ENCODE measurements at regions not wholly inside any gene's neighbourhood (a gene's known extent, or its start where the extent isn't known, plus 50 kb on each side); places are given as distances from the start of the nearest gene placed in this dataset.
"Not testable (repeated sequence)": the region's sequence is repeated elsewhere in the genome, so short reads cannot be mapped to it uniquely, and the experiment has no call there.

DNA sequence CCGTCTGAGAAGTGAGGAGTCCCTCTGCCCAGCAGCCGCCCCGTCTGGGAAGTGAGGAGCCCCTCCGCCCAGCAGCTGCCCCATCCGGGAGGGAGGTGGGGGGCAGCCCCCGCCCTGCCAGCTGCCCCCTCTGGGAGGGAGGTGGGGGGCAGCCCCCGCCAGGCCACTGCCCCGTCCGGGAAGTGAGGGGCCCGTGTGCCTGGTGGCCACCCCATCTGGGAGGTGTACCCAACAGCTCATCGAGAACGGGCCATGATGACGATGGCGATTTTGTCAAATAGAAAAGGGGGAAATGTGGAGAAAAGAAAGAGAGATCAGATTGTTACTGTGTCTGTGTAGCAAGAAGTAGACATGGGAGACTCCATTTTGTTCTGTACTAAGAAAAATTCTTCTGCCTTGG, 208.8 kb downstream of the KDM5D start:
- not testable (repeated sequence) for DNase-seq

GRCh38 chrY:19521976-19522375, 222.6 kb downstream of the KDM5D start:
- DNase-seq, result no peak

- no peak for DNase-seq
Observed at GRCh38 chrY:19503092-19503449, 241.5 kb downstream of the KDM5D start.

DNA sequence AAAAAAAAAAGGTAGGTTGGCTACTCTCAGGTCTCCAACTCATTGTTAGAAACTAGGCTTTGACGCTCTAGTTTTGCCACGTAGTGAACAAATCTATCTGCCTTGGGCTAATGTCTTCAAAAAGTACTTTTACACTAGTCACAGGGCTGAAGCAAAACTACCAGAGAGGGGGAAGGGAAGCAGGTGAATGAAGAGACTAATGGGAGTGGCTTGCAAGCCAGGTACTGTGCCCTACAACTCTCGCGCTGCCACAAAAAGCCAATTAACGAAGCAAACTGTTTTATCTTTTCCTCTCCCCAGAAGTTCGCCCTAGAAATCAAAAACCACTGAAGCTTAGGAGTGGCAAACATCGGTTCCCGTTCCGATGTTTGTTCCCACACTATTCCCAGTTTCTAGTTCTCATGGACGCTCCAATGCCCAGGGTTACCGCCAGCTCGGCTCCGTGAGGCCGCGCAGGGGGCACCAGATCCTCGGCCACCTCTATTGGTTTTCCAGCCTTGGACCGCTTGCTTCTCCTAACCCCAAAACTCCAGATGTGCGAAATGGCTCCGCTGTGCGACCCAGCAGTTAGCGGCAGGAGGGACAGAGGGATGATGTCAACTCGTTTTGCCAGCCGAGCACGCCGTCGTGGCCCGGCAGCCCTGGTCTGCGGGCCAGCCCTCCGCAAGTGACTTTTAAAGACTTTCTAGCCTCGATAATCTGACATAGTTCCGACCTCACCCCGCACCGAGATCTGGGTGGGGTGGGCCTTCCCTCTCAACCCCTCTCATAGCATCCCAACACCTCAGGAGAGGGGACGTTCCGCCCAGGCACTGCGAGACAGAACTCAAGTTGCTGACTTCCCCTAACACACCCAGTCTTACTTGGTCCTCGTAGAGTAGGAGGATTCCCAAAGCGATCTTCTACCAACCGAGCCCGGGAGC, 242.1 kb downstream of the KDM5D start:
- DNase-seq, result no peak

DNA sequence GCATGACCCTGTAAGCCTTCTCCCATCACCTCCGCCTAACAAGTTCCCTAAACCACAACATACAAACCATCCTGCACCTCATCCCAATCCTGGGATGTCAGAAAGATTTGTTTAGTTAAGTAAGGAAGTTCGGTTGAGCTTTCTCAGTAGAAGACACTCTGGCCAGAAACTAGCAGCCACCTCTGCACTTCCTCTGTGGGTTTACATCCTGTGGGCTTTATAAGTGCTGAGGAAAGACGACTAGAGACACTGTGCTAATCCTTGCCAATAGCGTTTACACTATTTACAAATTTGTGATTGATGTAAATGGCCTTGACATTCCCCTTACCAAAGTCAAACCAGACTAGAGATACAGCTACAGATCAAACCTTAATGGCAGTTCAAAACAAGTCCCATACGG, 246.0 kb downstream of the KDM5D start:
- DNase-seq, result no peak

GRCh38 chrY:19487494-19487893, 257.0 kb downstream of the KDM5D start:
- no peak for DNase-seq

DNA sequence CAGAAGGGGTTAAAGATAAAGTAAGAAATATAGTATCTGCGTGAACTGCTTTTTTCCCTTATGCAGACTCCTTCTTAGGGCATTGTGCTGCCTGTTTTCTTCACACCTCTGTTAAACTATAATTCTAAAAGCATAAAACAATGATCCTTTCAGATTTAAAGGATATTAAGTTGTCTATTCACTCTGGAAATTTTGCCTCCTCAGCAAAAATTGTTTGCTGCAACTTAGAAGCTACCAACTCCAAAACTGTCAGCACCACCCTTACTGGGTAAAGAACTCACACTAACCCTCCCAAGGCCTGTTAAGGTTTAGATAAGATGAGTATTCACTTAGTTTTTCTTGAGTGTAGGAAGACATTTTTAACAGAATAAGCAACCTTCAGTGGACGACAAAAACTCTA, 259.5 kb downstream of the KDM5D start:
- DNase-seq, result no peak

GRCh38 chrY:19479141-19479540, 265.4 kb downstream of the KDM5D start:
- DNase-seq, result no peak

GRCh38 chrY:19477959-19478358, 266.6 kb downstream of the KDM5D start:
- DNase-seq, result no peak

DNA sequence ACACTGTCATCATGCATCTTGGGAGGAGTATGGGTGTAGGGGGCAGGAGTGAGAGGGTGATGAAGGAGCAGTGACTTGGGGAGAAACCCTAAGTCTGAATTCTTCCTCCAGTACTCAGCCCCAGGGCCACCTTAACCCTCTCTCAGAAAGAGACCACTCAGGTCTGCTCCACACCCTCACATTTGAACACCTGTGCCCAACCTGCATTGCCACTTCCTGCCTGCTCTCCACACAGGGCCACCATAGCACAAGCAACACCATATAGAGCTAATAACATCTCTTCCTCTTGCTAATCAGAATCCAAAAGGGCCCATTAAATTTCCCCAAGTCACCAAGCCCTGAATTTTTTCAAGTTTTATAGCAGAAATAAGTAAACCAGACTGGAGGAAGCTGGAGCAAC, 278.7 kb downstream of the KDM5D start:
- DNase-seq, result no peak

DNA sequence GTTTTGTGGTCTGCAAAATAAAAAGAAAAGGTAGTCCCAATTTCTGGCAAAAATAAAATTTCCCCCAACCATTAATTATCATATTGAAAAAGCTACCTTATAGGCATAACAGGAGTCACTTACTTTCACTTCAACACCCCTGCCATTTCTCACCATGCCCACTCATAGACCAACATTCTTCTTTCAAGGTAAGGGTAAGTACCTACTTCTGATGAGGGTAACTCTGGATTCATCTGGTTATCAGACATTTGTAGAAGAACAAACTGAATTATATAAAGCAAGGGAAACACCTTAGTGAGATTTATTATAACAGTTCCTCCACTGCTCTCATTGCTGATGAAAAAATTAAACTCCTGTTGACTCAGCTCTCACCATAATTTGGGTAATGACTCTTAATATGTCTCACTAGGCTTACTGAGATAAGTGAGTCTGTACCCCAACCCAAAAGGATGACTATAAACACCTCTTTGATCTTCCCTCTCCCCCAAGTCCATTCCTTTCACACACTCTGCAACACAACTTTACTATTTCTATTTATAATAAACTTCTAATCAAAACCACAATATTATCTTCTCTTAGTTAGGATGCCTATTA, 287.6 kb downstream of the KDM5D start:
- no peak for DNase-seq

DNA sequence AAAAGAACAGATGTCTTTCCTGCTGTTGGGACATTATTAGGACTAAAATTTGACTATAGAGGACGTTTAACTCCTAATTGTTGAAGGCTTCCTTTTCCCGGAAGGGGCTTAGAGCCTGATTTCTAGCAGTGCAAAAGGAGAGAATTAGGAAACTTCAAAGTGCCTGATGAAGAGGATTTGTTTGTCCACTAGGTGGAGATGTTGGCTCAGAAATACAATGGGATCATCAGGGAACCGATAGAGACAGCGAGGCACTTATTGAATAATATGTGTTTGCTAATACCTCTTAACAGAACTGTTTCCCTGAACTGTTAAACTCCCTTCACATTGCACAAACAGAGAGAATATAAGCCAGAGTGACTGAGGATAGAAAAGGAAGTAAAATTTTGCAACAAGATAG, 311.5 kb downstream of the KDM5D start:
- peak; percentile 65 for DNase-seq

GRCh38 chrY:19427736-19428518, 316.6 kb downstream of the KDM5D start:
- DNase-seq, result no peak

DNA sequence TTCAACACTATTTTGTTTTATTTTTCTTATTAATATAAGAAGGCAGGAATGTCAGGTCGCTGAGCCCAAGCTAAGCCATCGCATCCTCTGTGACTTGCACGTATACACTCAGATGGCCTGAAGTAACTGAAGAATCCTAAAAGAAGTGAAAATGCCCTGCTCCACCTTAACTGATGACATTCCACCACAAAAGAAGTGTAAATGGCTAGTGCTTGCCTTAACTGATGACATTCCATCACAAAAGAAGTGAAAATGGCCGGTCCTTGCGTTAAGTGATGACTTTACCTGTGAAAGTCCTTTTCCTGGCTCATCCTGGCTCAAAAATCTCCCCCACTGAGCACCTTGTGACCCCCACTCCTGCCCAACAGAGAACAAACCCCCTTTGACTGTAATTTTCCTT, 317.3 kb downstream of the KDM5D start:
- DNase-seq, result not testable (repeated sequence)

- DNase-seq, result no peak
Observed at GRCh38 chrY:19410980-19411766, 333.4 kb downstream of the KDM5D start.

DNA sequence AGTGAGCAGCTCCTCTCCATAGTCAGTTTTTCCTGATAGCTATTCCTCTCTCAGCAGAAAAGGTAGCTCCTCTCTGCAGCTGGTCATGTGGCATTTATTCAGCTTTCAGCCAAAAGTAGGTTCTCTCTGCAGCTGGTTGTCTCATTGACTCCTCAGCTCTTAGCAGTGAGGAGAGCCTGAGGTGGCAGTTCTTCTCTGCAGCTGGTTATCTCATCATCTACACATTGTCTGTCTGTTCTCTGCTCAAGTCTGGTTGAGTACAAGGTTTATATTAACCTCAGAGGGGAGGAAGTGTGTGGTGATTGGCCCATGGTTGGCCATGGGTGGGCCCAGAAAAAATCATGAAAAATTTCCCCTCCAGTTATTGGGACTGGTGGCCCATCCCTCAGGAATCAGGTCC, 338.3 kb downstream of the KDM5D start:
- no peak for DNase-seq

DNA sequence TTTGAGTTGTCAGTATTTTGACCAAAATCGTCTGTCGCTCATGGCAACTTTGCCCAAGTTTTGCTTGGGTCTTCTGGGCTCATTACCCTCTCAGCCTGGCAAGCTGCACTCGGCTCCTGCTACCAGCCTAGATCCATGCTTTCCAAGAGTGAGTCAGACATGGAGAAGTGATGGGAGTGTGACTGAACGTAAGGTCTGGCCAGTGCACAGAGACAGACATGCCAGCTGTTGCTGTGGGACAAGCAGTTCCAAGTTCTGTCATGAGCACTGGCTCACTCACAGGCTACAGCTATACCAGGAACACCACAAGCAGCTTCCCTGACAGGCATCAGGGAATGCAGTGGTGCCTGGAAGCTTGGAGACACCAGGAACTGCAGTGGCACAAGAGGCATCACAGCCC, 338.9 kb downstream of the KDM5D start:
- DNase-seq, result no peak

DNA sequence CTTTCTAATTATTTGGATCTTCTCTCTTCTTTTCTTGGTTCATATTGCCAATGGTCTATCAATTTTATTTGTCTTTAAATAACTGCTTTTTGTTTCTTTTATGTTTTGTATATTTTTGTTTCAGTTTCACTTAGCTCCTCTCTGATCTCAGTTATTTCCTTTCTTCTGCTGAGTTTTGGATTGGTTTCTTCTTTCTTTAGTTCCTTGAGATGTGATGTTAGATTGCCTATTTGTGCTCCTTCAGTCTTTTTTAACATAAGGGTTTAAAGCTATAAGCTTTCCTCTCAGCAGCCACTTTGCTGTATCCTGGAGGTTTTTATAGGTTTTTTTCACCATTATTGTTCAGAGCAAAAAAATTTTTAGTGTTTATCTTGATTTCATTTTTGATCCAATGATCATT, 351.6 kb downstream of the KDM5D start:
- no peak for DNase-seq

GRCh38 chrY:19391922-19392321, 352.6 kb downstream of the KDM5D start:
- no peak for DNase-seq

- DNase-seq, result no peak
Observed at GRCh38 chrY:19365321-19365720, 379.2 kb downstream of the KDM5D start.

DNA sequence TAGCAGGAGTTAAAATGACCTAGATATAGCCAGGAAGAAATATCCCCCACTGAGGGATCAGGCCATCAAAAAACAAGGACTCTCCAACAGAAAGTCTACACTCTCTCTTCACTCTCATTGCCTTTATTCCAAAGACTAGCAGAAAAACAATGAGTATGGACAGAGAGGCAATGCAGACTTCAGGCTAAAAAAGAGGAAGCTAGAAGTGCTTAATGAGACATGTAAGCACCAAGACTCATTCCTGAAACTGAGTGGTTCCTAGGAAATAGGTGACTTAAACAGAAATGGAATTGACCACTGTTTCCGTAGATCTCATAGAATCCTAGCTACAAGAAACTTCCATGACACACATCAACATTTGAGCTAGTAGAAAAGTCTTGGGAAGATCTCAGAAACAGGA, 387.3 kb downstream of the KDM5D start:
- DNase-seq, result no peak

- DNase-seq, result no peak
Observed at GRCh38 chrY:19356735-19357134, 387.8 kb downstream of the KDM5D start.

- DNase-seq, result no peak
Observed at GRCh38 chrY:19354857-19355173, 389.7 kb downstream of the KDM5D start.
